8988T (cell line): ENCODE measurements at regions not wholly inside any gene's neighbourhood (a gene's known extent, or its start where the extent isn't known, plus 50 kb on each side); places are given as distances from the start of the nearest gene placed in this dataset.

ENCODE experiments used
- DNase-seq: peaks from one replicate; pipeline ENCODE4 v3.0.0; 2011

- DNase-seq, result no peak
These were observed 64.6 kb downstream of the LINC01488 start for GRCh38 chr11:69545976-69546617.

GRCh38 chr11:69546735-69547370, 65.4 kb downstream of the LINC01488 start:
- DNase-seq, result no peak

GRCh38 chr11:69550846-69551245, 69.4 kb downstream of the LINC01488 start:
- no peak for DNase-seq

- DNase-seq, result no peak
These were observed 70.5 kb downstream of the LINC01488 start for GRCh38 chr11:69551963-69552362.

GRCh38 chr11:69552951-69553350, 71.5 kb downstream of the LINC01488 start:
- DNase-seq, result no peak

GRCh38 chr11:69553416-69554357, 72.2 kb downstream of the LINC01488 start:
- DNase-seq, result no peak

- no peak for DNase-seq
These were observed 73.4 kb downstream of the LINC01488 start for GRCh38 chr11:69554849-69555248.

GRCh38 chr11:69557266-69557665, 75.8 kb downstream of the LINC01488 start:
- no peak for DNase-seq

- DNase-seq, result no peak
These were observed 77.1 kb downstream of the LINC01488 start for GRCh38 chr11:69558519-69558941.

GRCh38 chr11:69559181-69559580, 77.7 kb downstream of the LINC01488 start:
- DNase-seq, result no peak

- DNase-seq, result no peak
These were observed 78.8 kb downstream of the LINC01488 start for GRCh38 chr11:69560141-69560790.

GRCh38 chr11:69562302-69562701, 78.7 kb upstream of the CCND1 start:
- no peak for DNase-seq

GRCh38 chr11:69562816-69563215, 78.1 kb upstream of the CCND1 start:
- DNase-seq, result no peak

- DNase-seq, result no peak
These were observed 77.7 kb upstream of the CCND1 start for GRCh38 chr11:69563306-69563705.

GRCh38 chr11:69563946-69564775, 76.8 kb upstream of the CCND1 start:
- DNase-seq, result no peak

GRCh38 chr11:69566001-69566400, 75.0 kb upstream of the CCND1 start:
- no peak for DNase-seq

GRCh38 chr11:69567951-69568808, 72.8 kb upstream of the CCND1 start:
- DNase-seq, result peak; percentile 81

GRCh38 chr11:69568809-69569097, 72.2 kb upstream of the CCND1 start:
- DNase-seq, result no peak

GRCh38 chr11:69569306-69570200, 71.4 kb upstream of the CCND1 start:
- no peak for DNase-seq

- DNase-seq, result no peak
These were observed 68.6 kb upstream of the CCND1 start for GRCh38 chr11:69572233-69572860.
